ENCODE measurements at regions not wholly inside any gene's neighbourhood (a gene's known extent, or its start where the extent isn't known, plus 50 kb on each side); places are given as distances from the start of the nearest gene placed in this dataset.
"Not testable (repeated sequence)": the region's sequence is repeated elsewhere in the genome, so short reads cannot be mapped to it uniquely, and the experiment has no call there.

- no peak for DNase-seq
These were observed 309.7 kb upstream of the RBMS3 start for GRCh38 chr3:28971156-28971555.

DNA sequence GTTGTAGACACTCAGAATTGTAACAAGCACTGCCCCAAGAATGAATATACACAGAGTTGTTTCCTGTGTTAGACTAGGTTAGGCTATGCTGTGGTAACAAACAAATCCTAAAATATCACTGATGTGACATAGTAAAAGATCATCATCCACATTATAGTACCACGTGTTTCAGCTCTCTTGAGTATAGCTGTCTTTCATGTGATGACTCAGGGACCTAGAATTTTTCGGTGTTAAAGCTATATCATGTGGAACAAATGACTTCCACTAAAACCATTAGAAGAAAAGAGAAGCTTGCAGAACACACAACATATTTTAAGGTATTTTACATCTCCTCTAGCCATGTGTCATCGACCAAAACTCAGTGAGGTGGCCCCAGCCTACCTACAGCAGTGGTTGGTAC, 307.9 kb upstream of the RBMS3 start:
- DNase-seq: no peak

GRCh38 chr3:28973609-28974008, 307.3 kb upstream of the RBMS3 start:
- no peak for DNase-seq

GRCh38 chr3:28978092-28978491, 302.8 kb upstream of the RBMS3 start:
- no peak for DNase-seq

GRCh38 chr3:28980131-28980530, 300.7 kb upstream of the RBMS3 start:
- DNase-seq: no peak

DNA sequence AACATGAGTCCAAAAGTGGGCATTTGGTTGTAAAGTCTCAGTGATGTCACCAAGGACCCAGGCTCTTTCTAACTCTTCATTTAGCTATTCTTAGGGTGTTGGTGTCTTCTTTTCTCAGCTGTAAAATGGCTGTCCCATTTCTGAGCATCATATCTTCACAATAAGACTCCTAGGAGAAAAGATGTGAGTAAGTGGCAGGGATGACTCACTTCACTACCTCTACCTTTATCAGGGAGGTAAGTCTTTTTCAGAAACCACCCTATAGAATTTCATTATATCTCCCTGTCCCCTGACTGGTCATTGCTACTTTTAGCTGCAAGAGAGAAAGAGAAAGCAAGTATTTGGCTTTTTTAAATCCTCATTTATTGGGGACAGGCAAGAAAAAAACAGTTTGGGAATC, 300.2 kb upstream of the RBMS3 start:
- DNase-seq: no peak

DNA sequence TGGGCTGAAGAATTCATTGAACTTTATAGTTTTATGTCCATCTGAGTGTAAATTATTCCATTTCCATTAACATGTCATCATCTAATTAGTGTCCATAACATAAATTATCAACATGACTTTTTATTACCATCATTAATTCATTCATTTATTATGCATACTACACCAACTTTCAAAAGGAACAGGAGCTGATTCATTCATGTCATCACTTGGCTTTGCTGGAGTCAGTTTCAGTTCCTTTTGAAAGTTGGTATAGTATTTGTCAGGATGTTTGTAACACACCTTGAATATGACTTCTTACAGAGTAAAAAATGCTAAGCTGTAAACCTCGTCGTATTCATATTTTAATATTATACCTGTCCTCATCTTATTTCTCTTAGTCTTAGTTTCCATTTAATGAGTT, 298.0 kb upstream of the RBMS3 start:
- no peak for DNase-seq

GRCh38 chr3:28986922-28987321, 293.9 kb upstream of the RBMS3 start:
- no peak for DNase-seq

GRCh38 chr3:28989646-28990089, 291.2 kb upstream of the RBMS3 start:
- no peak for DNase-seq

DNA sequence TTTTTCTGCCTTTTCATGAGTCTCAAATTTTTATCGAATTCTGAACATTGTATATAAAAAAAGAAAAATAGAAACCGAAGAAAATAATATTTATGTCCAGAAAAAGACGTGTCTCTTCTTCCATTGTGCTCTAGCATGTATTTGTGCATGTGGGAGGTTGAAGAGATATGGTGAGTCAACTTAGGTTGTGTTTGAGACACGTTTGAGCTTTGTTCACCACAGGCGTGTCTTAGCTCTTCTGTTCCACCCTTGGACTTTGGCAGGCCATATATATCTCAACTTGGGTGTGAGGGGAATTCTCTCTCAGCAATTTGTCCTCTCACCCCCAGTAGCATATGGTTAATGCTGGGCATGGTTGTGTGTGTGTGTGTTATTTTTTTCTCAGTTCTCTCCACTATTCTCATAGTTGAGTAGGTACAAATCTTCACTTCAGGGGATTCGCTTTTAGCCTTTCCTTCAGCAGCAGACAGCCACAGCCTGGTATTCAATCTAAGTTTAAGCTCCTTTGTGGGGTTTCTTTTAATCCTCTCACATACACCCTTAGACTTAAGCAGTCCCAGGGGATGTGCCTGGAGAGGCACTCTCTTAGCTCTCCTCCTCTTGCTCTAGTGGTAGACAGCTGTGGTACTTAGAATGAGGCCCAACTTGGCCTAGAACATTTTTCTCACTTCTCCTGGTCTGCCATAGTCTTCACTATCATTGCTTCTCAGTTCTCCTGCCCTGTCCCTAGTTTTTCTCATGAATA, 286.5 kb upstream of the RBMS3 start:
- DNase-seq: no peak

DNA sequence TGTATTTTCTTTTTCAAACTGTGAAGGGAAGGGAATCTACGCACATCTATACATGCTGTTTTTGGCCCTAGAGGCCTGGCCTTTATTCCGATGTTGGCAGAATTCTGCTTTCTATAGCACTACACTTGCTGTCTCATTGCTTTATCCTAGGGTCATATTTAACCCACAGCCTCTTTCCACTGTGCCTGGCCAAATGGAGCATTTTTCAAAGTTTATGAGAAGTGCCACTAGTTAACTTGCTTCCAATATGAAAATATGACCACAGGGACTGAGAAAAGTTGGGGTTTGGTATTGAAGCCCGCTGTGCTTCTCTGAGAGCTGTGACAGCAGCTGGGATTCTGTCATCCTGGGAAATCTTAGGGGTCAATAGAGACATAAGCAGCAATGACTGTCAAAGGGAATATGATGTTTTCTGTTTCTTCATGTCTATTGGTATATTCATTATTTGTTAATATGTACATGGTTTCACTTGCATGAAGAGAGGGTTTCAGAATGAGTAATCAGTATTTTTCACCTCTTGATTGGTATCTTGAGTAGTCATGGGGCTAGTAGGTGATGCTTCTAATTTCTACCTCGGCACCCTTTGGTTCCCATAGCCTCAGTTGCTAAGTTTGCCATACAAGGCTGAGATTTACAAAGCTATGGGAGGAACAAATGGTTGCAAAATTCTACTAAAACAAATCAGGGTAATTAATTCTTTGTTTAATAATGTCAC, 275.8 kb upstream of the RBMS3 start:
- DNase-seq: no peak

GRCh38 chr3:29005862-29006261, 275.0 kb upstream of the RBMS3 start:
- no peak for DNase-seq

DNA sequence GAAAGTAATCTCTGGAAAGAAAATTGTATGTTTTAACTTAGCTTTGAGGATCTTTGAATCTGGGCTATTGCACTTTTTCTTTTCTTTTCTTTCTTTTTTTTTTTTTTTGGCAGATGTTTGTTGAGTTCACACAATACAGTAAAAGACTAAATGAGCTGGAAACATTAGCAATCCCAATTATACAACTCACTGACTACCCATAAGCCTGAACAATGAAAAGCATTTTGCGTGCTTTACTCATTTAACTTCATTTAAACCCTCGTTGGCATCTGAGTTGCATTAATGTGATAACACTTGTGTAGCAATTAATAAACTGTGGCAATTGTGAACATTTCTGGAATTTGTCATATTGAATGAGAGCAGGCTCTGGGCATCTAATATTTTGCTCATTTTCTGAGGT, 269.4 kb upstream of the RBMS3 start:
- no peak for DNase-seq

DNA sequence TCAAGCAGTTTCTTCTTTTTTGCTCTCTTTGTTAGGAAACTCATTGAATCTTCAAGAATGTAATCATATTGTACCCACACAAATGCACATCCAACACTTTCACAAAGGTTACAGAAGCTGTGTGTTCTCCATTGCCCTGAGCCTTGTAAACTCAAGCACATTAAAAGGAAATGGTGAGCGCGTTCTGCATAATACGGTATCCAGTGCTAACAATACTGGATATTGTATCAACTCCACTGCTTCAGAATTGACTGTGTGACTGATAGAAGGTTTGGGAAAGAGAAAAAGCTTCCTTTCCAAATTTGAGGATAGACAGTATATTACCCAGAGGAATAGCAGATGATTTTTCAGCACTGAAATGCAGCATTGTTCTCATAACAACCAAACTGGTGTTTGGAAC, 268.9 kb upstream of the RBMS3 start:
- DNase-seq: no peak

GRCh38 chr3:29022976-29023375, 257.9 kb upstream of the RBMS3 start:
- DNase-seq: no peak

GRCh38 chr3:29026286-29026685, 254.6 kb upstream of the RBMS3 start:
- no peak for DNase-seq

GRCh38 chr3:29026959-29027358, 253.9 kb upstream of the RBMS3 start:
- DNase-seq: no peak

- not testable (repeated sequence) for DNase-seq
These were observed 249.7 kb upstream of the RBMS3 start for GRCh38 chr3:29031175-29031574.

DNA sequence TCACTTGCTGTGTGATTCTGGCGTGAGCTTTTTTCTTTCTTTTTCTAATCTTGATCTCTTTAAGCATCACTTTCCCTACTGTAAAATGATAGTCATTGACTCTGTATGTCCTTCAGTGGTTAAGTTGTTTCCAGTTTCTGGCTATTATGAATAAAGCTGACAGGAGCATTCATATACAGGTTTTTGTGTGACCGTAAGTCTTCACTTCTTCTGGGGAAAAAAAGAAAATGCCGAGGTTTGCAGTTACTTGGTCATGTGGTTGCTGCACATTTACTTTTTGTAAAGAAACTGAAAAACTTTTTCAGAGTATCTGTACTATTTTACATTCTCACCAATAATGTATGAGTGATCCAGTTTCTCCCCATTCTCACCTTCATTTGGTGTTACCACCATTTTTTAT, 247.4 kb upstream of the RBMS3 start:
- no peak for DNase-seq

DNA sequence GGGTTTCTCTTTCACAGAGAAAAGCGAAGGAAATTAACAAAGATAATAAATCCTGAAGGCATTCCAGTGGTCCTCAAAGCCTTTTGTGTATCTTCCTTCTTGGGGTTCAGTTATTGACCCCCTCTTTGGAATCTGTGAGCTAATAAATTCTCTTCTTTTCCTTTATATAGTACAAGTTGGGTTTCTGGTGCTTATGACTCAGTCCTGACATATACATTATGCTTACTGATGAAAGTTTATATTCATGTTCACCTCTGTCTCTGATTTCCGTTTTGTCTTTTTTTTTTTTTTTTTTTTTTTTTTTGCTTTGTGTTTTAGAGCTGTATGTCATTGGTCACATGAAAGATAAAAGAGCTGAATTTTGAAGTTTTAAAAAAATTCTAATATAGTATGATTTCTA, 230.7 kb upstream of the RBMS3 start:
- DNase-seq: no peak

DNA sequence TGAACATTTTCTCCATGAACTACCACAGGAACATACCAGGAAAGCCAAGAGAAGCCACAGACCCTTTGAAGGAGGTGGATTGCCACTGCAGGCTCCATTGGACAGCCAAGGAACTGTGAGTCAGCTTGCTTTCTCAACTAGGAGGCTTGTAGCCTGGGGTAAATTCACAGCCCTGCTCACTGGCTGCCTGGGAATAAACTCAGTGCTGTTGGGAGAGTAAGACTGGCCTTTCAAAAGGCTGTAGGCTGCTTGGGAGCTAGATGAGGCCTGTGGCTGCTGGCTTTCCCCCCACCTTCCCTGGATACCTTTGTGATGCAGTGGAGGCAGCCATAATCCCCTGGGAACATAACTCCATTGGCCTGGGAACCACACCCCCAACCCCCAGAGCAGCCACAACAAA, 223.5 kb upstream of the RBMS3 start:
- no peak for DNase-seq

- no peak for DNase-seq
These were observed 216.8 kb upstream of the RBMS3 start for GRCh38 chr3:29064085-29064484.

GRCh38 chr3:29065211-29065785, 215.6 kb upstream of the RBMS3 start:
- no peak for DNase-seq

DNA sequence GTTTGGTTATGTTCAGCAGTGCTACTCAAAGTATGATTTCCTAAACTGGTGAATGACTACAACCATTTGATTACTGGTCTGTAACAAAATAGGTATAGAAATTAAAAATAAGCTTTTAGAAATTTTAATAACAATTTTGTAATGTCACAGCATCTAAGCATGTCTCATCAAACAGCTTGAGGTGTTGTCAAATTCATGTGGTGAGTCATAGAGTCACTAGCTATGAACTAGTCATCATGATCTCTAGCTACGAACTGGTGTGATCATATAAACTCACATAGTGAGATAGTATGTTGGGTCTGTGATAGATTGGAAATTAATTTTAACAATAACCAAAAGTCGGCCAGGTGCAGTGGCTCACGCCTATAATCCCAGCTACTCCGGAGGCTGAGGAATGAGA, 213.9 kb upstream of the RBMS3 start:
- no peak for DNase-seq
